ENCODE measurements at regions not wholly inside any gene's neighbourhood (a gene's known extent, or its start where the extent isn't known, plus 50 kb on each side); places are given as distances from the start of the nearest gene placed in this dataset.

- DNase-seq: no peak
Observed at GRCh38 chr15:95295896-95296625, 1034.4 kb upstream of the NR2F2 start.

- no peak for DNase-seq
Observed at GRCh38 chr15:95296643-95297042, 1033.9 kb upstream of the NR2F2 start.

- no peak for DNase-seq
Observed at GRCh38 chr15:95298729-95299128, 1031.8 kb upstream of the NR2F2 start.

- DNase-seq: no peak
Observed at GRCh38 chr15:95300958-95301357, 1029.5 kb upstream of the NR2F2 start.

GRCh38 chr15:95302206-95302605, 1028.3 kb upstream of the NR2F2 start:
- no peak for DNase-seq

GRCh38 chr15:95302809-95303208, 1027.7 kb upstream of the NR2F2 start:
- DNase-seq: no peak

- no peak for DNase-seq
Observed at GRCh38 chr15:95303713-95304112, 1026.8 kb upstream of the NR2F2 start.

- DNase-seq: no peak
Observed at GRCh38 chr15:95304151-95304946, 1026.2 kb upstream of the NR2F2 start.

GRCh38 chr15:95304947-95305400, 1025.5 kb upstream of the NR2F2 start:
- DNase-seq: no peak

GRCh38 chr15:95307115-95307514, 1023.4 kb upstream of the NR2F2 start:
- no peak for DNase-seq

- DNase-seq: no peak
Observed at GRCh38 chr15:95319242-95319641, 1011.3 kb upstream of the NR2F2 start.

GRCh38 chr15:95323796-95324195, 1006.7 kb upstream of the NR2F2 start:
- DNase-seq: no peak

- DNase-seq: no peak
Observed at GRCh38 chr15:95324656-95325055, 1005.8 kb upstream of the NR2F2 start.

- no peak for DNase-seq
Observed at GRCh38 chr15:95325763-95326404, 1004.6 kb upstream of the NR2F2 start.

GRCh38 chr15:95326431-95327182, 1003.9 kb upstream of the NR2F2 start:
- no peak for DNase-seq

GRCh38 chr15:95327183-95327525, 1003.3 kb upstream of the NR2F2 start:
- no peak for DNase-seq

- DNase-seq: no peak
Observed at GRCh38 chr15:95327661-95328060, 1002.8 kb upstream of the NR2F2 start.

- DNase-seq: no peak
Observed at GRCh38 chr15:95328559-95328958, 1001.9 kb upstream of the NR2F2 start.

GRCh38 chr15:95329362-95329761, 1001.1 kb upstream of the NR2F2 start:
- no peak for DNase-seq

- DNase-seq: no peak
Observed at GRCh38 chr15:95341686-95342085, 988.8 kb upstream of the NR2F2 start.

GRCh38 chr15:95345867-95346266, 984.6 kb upstream of the NR2F2 start:
- no peak for DNase-seq

- no peak for DNase-seq
Observed at GRCh38 chr15:95346721-95347475, 983.6 kb upstream of the NR2F2 start.

All from NCI-H146 (cell line).